Esophagus squamous epithelium (tissue), 4 donors: ENCODE measurements at regions not wholly inside any gene's neighbourhood (a gene's known extent, or its start where the extent isn't known, plus 50 kb on each side); places are given as distances from the start of the nearest gene placed in this dataset.

Source experiments
- POLR2A ChIP-seq, 4 donors: fragments of 450-650 bp; IDR thresholded peaks; one replicate each; pipeline ENCODE4 v1.6.1; 2017; ENCODE audit warnings: antibody characterized with exemption in 4 of 4, mild to moderate bottlenecking in 4 of 4, moderate library complexity in 3 of 4
- TF ChIP-seq, protein P1 (sequence below), 6 experiments: fragments of 450-650 bp in 4 of 6; fragments of 200-600 bp in 2 of 6; sonication (generic) in 2 of 6; IDR thresholded peaks; one replicate each; pipeline ENCODE4 v1.5.1; 2016 to 2019; ENCODE audit warnings: antibody characterized with exemption in 6 of 6, mild to moderate bottlenecking in 4 of 6, moderate library complexity in 4 of 6

DNA sequence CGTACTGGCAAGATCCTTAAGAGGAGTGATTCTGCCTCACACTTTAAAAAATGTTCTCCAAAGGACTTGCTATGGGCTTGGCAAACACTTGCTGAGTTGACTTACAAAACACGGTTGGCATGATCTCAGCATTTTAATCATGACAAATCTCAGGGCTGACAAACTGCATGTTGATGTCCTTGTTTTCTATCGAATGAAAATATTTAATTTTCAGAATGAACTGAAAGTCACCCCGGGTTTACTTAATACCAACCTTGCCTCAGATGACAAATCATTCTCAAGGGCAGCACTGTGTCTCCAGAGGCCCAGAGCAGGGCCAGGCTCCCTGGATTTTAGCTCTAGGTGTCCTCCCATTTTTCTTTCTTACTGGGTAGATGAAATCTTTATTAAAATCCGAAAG is 229.1 kb upstream of the ZFHX3 start:
- TF ChIP-seq, protein P1, sequence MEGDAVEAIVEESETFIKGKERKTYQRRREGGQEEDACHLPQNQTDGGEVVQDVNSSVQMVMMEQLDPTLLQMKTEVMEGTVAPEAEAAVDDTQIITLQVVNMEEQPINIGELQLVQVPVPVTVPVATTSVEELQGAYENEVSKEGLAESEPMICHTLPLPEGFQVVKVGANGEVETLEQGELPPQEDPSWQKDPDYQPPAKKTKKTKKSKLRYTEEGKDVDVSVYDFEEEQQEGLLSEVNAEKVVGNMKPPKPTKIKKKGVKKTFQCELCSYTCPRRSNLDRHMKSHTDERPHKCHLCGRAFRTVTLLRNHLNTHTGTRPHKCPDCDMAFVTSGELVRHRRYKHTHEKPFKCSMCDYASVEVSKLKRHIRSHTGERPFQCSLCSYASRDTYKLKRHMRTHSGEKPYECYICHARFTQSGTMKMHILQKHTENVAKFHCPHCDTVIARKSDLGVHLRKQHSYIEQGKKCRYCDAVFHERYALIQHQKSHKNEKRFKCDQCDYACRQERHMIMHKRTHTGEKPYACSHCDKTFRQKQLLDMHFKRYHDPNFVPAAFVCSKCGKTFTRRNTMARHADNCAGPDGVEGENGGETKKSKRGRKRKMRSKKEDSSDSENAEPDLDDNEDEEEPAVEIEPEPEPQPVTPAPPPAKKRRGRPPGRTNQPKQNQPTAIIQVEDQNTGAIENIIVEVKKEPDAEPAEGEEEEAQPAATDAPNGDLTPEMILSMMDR (IDR thresholded peaks at IDR 0.05): no peak
- TF ChIP-seq POLR2A (IDR thresholded peaks at IDR 0.05): no peak
